K562 (cell line): ENCODE measurements at regions not wholly inside any gene's neighbourhood (a gene's known extent, or its start where the extent isn't known, plus 50 kb on each side); places are given as distances from the start of the nearest gene placed in this dataset.
"Not testable (repeated sequence)": the region's sequence is repeated elsewhere in the genome, so short reads cannot be mapped to it uniquely, and the experiment has no call there.

Experiments used
- ATAC-seq: fragments of 200-7000 bp; cut with Tn5 transposase; 3 replicates; pipeline ENCODE4 v1.9.1; 2020; ENCODE audit warnings: moderate library complexity
- BruUV-seq: library from RNA; stranded (reverse); fragments of 400-500 nt; replicated peaks from 2 replicates; lab custom pipeline; 2021; lab: Mats Ljungman, UMichigan
- CTCF ChIA-PET: fragments of 300-600 bp; formaldehyde crosslinking; extraction: SDS; loops from one replicate; lab custom pipeline; 2021; ENCODE audit warnings: low intra/inter-chr PET ratio; lab: Yijun Ruan, JAX
- POLR2A ChIA-PET: fragments of 300-600, 350-650 bp; sonication (Branson Sonifier 250); formaldehyde crosslinking; extraction: SDS; loops from one replicate; lab custom pipeline; 2021; ENCODE audit warnings: antibody characterized with exemption, inconsistent platforms; lab: Yijun Ruan, JAX
- DNase-seq, 4 experiments: peaks; one replicate each; pipeline versions ENCODE4 v3.0.0 to v3.0.0-alpha.2; 2011 to 2018; ENCODE audit warnings: low spot score in 3 of 4, mixed read lengths in 3 of 4; ENCODE audit errors: extremely low read depth in 1 of 4
- FAIRE-seq: peaks from 2 replicates; lab custom pipeline; 2011; peaks lifted over from hg19 to GRCh38; lab: Jason Lieb, UNC
- H2AFZ ChIP-seq: 2 replicates; pipeline ENCODE4 v1.6.0; 2011; ENCODE audit warnings: low read depth, low read length, control low read depth, inconsistent platforms
- H3K27ac ChIP-seq: fragments of 200-600 bp; 3 replicates; pipeline ENCODE4 v1.8.0; 2011; ENCODE audit warnings: low read depth, mild to moderate bottlenecking, control low read depth, inconsistent platforms, low read length, moderate library complexity, mixed read lengths; ENCODE audit errors: extremely low read depth
- H3K27me3 ChIP-seq, 2 experiments: fragments of 300-600 bp in 1 of 2; 2 replicates in 1 of 2; 3 replicates in 1 of 2; pipeline versions ENCODE4 v1.6.0 to v1.8.0; 2011; ENCODE audit warnings: inconsistent platforms in 2 of 2, low read length in 2 of 2, mild to moderate bottlenecking in 1 of 2, mixed read lengths in 1 of 2, moderate library complexity in 1 of 2; ENCODE audit not compliant: control insufficient read depth in 2 of 2, insufficient read depth in 2 of 2
- H3K36me3 ChIP-seq: fragments of 300-600 bp; 3 replicates; pipeline ENCODE4 v1.8.0; 2011; ENCODE audit warnings: mild to moderate bottlenecking, low read length, inconsistent platforms; ENCODE audit not compliant: control insufficient read depth, insufficient read depth
- H3K4me1 ChIP-seq, 2 experiments: fragments of 200-600 bp in 1 of 2; replicated peaks in 1 of 2; 2 replicates in 1 of 2; 3 replicates in 1 of 2; pipeline versions ENCODE4 v1.5.1 to v1.8.0; 2011; ENCODE audit warnings: inconsistent platforms in 2 of 2, low read length in 2 of 2, mild to moderate bottlenecking in 1 of 2, mixed read lengths in 1 of 2, moderate library complexity in 1 of 2; ENCODE audit not compliant: control insufficient read depth in 2 of 2, insufficient read depth in 2 of 2
- H3K4me2 ChIP-seq: 2 replicates; pipeline ENCODE4 v1.6.1; 2011; ENCODE audit warnings: low read length, control low read depth, inconsistent platforms, mixed read lengths; ENCODE audit not compliant: insufficient read depth
- H3K4me3 ChIP-seq: fragments of 200-600 bp; sonication (generic), shearing (Covaris generic); 2 replicates; pipeline ENCODE4 v1.5.1; 2016; ENCODE audit warnings: control low read depth, inconsistent platforms
- H3K79me2 ChIP-seq: fragments of 200-600 bp; 3 replicates; pipeline ENCODE4 v1.8.0; 2011; ENCODE audit warnings: low read length, inconsistent platforms; ENCODE audit not compliant: control insufficient read depth, insufficient read depth
- H3K9ac ChIP-seq, 2 experiments: 2 replicates each; pipeline versions ENCODE4 v1.6.0 to v1.6.1; 2011; ENCODE audit warnings: low read depth in 2 of 2, low read length in 2 of 2, control low read depth in 1 of 2, inconsistent platforms in 1 of 2, mild to moderate bottlenecking in 1 of 2, mixed read lengths in 1 of 2; ENCODE audit not compliant: insufficient read depth in 1 of 2
- H3K9me1 ChIP-seq: one replicate; pipeline ENCODE4 v1.6.0; 2011; ENCODE audit warnings: inconsistent platforms, mild to moderate bottlenecking, low read length, moderate library complexity; ENCODE audit not compliant: control insufficient read depth, insufficient read depth
- H3K9me3 ChIP-seq: replicated peaks from 2 replicates; pipeline ENCODE4 v1.5.1; 2011; ENCODE audit warnings: low read depth, low read length, inconsistent platforms; ENCODE audit not compliant: control insufficient read depth, insufficient read depth
- H4K20me1 ChIP-seq: replicated peaks from 2 replicates; pipeline ENCODE4 v1.6.1; 2011; ENCODE audit warnings: low read length, inconsistent platforms, mixed read lengths; ENCODE audit not compliant: control insufficient read depth, insufficient read depth
- ATF1 ChIP-seq, 2 experiments: fragments of 450-650 bp in 1 of 2; IDR thresholded peaks; 2 replicates each; pipeline ENCODE4 v1.6.1; 2016; ENCODE audit warnings: missing compliant biosample characterization in 1 of 2, missing genetic modification characterization in 1 of 2
- ATF7 ChIP-seq: fragments of 450-650 bp; IDR thresholded peaks from 2 replicates; pipeline ENCODE4 v1.7.1; 2014; ENCODE audit warnings: mild to moderate bottlenecking, moderate library complexity
- JUNB ChIP-seq: fragments of 450-650 bp; formaldehyde crosslinking; conservative IDR thresholded peaks from 2 replicates; pipeline ENCODE4 v1.4.0; 2020; ENCODE audit warnings: mild to moderate bottlenecking
- JUND ChIP-seq, 2 experiments: IDR thresholded peaks; 2 replicates in 1 of 2; 3 replicates in 1 of 2; pipeline ENCODE4 v1.6.1; 2011; ENCODE audit warnings: borderline replicate concordance in 2 of 2, low read depth in 2 of 2, low read length in 2 of 2, improper control_type of control experiment in 1 of 2, missing biosample characterization in 1 of 2, missing genetic modification characterization in 1 of 2, missing genetic modification reagents in 1 of 2
- WGBS: fragments of 100-300 bp; shearing (Covaris generic); methylation state at CpG from one replicate; pipeline ENCODE4 v1.1.6; 2016; ENCODE audit warnings: low coverage, mixed read lengths; ENCODE audit not compliant: insufficient coverage; ENCODE audit errors: missing lambda C conversion rate; 5-methylcytosine and 5-hydroxymethylcytosine counted together
- in situ Hi-C: fragments of 300-500 bp; cut with MboI; formaldehyde crosslinking; loops from 4 replicates; pipeline ENCODE4 v1.15.0; 2018; ENCODE audit warnings: inconsistent platforms, mixed read lengths
- intact Hi-C: fragments of 100-400 bp; cut with micrococcal nuclease; formaldehyde crosslinking; loops from 2 replicates; pipeline ENCODE4 v1.14.2; 2022
- TF ChIP-seq, protein P1 (sequence below), 2 experiments: fragments of 450-650 bp in 1 of 2; sonication (generic) in 1 of 2; formaldehyde crosslinking in 1 of 2; IDR thresholded peaks in 1 of 2; conservative IDR thresholded peaks in 1 of 2; 2 replicates each; pipeline versions ENCODE4 v1.6.1 to v1.8.1; 2016 to 2023; ENCODE audit warnings: mild to moderate bottlenecking in 2 of 2, moderate library complexity in 2 of 2, inconsistent platforms in 1 of 2, missing genetic modification reagents in 1 of 2
- TF ChIP-seq, protein P2 (sequence below): fragments of 250-450 bp; sonication (Bioruptor Pico); IDR thresholded peaks from 2 replicates; pipeline ENCODE4 v1.4.0; 2020

DNA sequence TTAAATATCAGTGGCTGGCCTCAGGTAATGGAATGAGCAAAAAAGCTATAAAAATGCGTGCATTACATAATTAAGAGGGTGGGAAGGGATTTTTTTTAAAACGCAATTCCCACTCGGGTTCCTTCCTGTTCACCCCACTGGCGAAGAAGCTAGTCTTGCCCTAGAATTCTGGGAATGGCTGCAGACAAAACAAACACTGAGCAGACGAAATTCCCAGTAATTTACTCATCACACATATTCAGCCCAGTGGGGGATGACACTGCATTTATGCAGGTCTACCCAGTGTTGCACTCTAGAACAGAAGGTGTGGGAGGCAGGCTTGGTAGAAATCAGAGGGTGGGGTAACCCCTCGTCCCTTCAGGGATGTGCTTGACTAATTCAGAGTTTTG, 2695.0 kb upstream of the DEFB115 start (continued):
- TF ChIP-seq JUNB (CRISPR knock-in tag) = no peak

- in situ Hi-C loops = loop anchor here (5.0 kb wide), 1 partner anchor 554 kb away; no protein-coding TSS in a partner anchor
- H3K27me3 ChIP-seq; H4K20me1 ChIP-seq; TF ChIP-seq ATF1 (CRISPR knock-in tag; IDR thresholded peaks at IDR 0.05); JUND (IDR thresholded peaks at IDR 0.05; ENCODE audit: borderline replicate concordance, low read depth, low read length): not testable (repeated sequence)
- TF ChIP-seq, protein P1, sequence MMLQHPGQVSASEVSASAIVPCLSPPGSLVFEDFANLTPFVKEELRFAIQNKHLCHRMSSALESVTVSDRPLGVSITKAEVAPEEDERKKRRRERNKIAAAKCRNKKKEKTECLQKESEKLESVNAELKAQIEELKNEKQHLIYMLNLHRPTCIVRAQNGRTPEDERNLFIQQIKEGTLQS (IDR thresholded peaks at IDR 0.05) = peak; percentile 68
- TF ChIP-seq, protein P1 (CRISPR knock-in tag; conservative IDR thresholded peaks at IDR 0.05) = not testable (repeated sequence)
- peak; percentile 59 for TF ChIP-seq ATF1 (tag; IDR thresholded peaks at IDR 0.05)
- peak; percentile 55 for TF ChIP-seq ATF7
- TF ChIP-seq, protein P2, sequence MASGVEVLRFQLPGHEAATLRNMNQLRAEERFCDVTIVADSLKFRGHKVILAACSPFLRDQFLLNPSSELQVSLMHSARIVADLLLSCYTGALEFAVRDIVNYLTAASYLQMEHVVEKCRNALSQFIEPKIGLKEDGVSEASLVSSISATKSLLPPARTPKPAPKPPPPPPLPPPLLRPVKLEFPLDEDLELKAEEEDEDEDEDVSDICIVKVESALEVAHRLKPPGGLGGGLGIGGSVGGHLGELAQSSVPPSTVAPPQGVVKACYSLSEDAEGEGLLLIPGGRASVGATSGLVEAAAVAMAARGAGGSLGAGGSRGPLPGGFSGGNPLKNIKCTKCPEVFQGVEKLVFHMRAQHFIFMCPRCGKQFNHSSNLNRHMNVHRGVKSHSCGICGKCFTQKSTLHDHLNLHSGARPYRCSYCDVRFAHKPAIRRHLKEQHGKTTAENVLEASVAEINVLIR (CRISPR knock-in tag) = 0 out of 2 replicates have a peak, but pooled peaks have one; percentile 7
- peak; percentile 22; the same call in 2 of the 3 replicates for TF ChIP-seq JUND (tag; IDR thresholded peaks at IDR 0.05; ENCODE audit: borderline replicate concordance, low read depth, low read length)
- TF ChIP-seq, all 486 proteins: peak for 5; not testable (repeated sequence) for 481
- H3K9ac ChIP-seq, H3K36me3 ChIP-seq, H3K27ac ChIP-seq, H3K9me1 ChIP-seq, H3K4me1 ChIP-seq, POLR2A ChIA-PET, intact Hi-C loops, H3K9me3 ChIP-seq, H2AFZ ChIP-seq, H3K79me2 ChIP-seq, ATAC-seq, H3K4me3 ChIP-seq, CTCF ChIA-PET, FAIRE-seq, BruUV-seq: not testable (repeated sequence)
- 0 out of 2 replicates have a peak overlapping the region, but pooled peaks have one; percentile 7 for H3K4me2 ChIP-seq
- DNase-seq = peak in 1 of 4 experiments; percentile 1
- 2% methylated on average over 6 of the region's 6 CpGs for WGBS
Observed at GRCh38 chr20:28562899-28563521, 2694.5 kb upstream of the DEFB115 start.

DNA sequence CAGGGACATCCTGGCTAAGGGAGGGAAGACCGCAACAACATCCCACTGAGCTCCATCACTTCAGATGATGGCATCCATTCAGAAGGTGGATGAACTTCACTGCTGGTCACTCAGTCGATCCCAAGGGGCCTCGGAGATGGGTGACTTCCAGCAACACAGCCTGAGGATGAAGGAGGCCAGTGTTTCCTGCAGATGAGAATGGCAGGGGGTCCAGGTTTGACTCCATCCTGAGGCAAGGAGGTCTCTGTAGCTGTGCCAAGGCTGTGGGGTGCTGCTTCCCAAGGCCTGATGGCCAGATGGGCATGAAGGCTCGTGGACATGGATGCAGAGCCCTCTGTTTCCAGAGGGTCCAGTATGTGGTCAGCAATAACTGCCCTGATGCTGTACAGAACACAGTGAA, 2693.4 kb upstream of the DEFB115 start:
- H3K4me3 ChIP-seq, H3K9me1 ChIP-seq, POLR2A ChIA-PET, H3K27me3 ChIP-seq, H3K4me2 ChIP-seq, H3K79me2 ChIP-seq, intact Hi-C loops, FAIRE-seq, ATAC-seq, H3K36me3 ChIP-seq, H4K20me1 ChIP-seq, H2AFZ ChIP-seq, H3K27ac ChIP-seq, CTCF ChIA-PET, H3K9me3 ChIP-seq, H3K4me1 ChIP-seq, H3K9ac ChIP-seq, BruUV-seq: not testable (repeated sequence)
- peak in 1 of 4 experiments; percentile 2 for DNase-seq
- in situ Hi-C loops = loop anchor here (5.0 kb wide), 1 partner anchor 553 kb away; no protein-coding TSS in a partner anchor
- WGBS = 5% methylated on average over 4 of the region's 4 CpGs
